GM12878 (cell line): ENCODE measurements at regions not wholly inside any gene's neighbourhood (a gene's known extent, or its start where the extent isn't known, plus 50 kb on each side); places are given as distances from the start of the nearest gene placed in this dataset.

Source experiments
- ATAC-seq: fragments of 200-7000 bp; cut with Tn5 transposase; 3 replicates; pipeline ENCODE4 v1.9.1; 2020; ENCODE audit warnings: mild to moderate bottlenecking, moderate library complexity
- BruUV-seq: library from RNA; stranded (reverse); fragments of 400-500 nt; replicated peaks from 2 replicates; lab custom pipeline; 2021; lab: Mats Ljungman, UMichigan
- CTCF ChIA-PET: fragments of 300-600 bp; sonication (Branson Sonifier 250); formaldehyde crosslinking; extraction: SDS; loops from one replicate; lab custom pipeline; 2021; ENCODE audit warnings: inconsistent platforms; lab: Yijun Ruan, JAX
- POLR2A ChIA-PET: fragments of 350-600 bp; formaldehyde crosslinking; extraction: SDS; loops from one replicate; lab custom pipeline; 2021; ENCODE audit warnings: inconsistent platforms; lab: Charles Lee
- RAD21 ChIA-PET: fragments of 300-600 bp; sonication (Branson Sonifier 250); formaldehyde crosslinking; loops from one replicate; lab custom pipeline; 2023; ENCODE audit warnings: antibody characterized with exemption; ENCODE audit not compliant: unreplicated experiment; lab: Charles Lee
- SMC1A ChIA-PET: fragments of 300-600 bp; sonication (Branson Sonifier 250); formaldehyde crosslinking; loops from one replicate; lab custom pipeline; 2023; ENCODE audit not compliant: unreplicated experiment, uncharacterized antibody; lab: Charles Lee
- DNase-seq: peaks from one replicate; pipeline ENCODE4 v3.0.0-alpha.2; 2011; ENCODE audit warnings: low read depth, low spot score
- FAIRE-seq: peaks from 3 replicates; lab custom pipeline; 2011; peaks lifted over from hg19 to GRCh38; lab: Jason Lieb, UNC
- H2AFZ ChIP-seq: 2 replicates; pipeline ENCODE4 v1.6.0; 2011; ENCODE audit warnings: low read depth, low read length, control low read depth; ENCODE audit not compliant: control insufficient read depth
- H3K27ac ChIP-seq: 2 replicates; pipeline ENCODE4 v1.5.1; 2011; ENCODE audit warnings: control low read depth; ENCODE audit not compliant: control insufficient read depth, insufficient read depth
- H3K27me3 ChIP-seq, 2 experiments: replicated peaks in 1 of 2; 2 replicates each; pipeline versions ENCODE4 v1.6.0 to v1.6.1; 2011; ENCODE audit warnings: low read length in 1 of 2; ENCODE audit not compliant: control insufficient read depth in 2 of 2, insufficient read depth in 2 of 2
- H3K36me3 ChIP-seq, 2 experiments: 2 replicates each; pipeline ENCODE4 v1.5.1; 2011; ENCODE audit warnings: low read length in 1 of 2; ENCODE audit not compliant: control insufficient read depth in 2 of 2, insufficient read depth in 2 of 2
- H3K4me1 ChIP-seq: 2 replicates; pipeline ENCODE4 v1.6.1; 2011; ENCODE audit warnings: mild to moderate bottlenecking, low read length, moderate library complexity, mixed read lengths; ENCODE audit not compliant: control insufficient read depth, insufficient read depth
- H3K4me2 ChIP-seq: 2 replicates; pipeline ENCODE4 v1.6.0; 2011; ENCODE audit warnings: control low read depth; ENCODE audit not compliant: control insufficient read depth, insufficient read depth
- H3K4me3 ChIP-seq: fragments of 200-600 bp; sonication (generic); 2 replicates; pipeline ENCODE4 v1.5.1; 2016
- H3K79me2 ChIP-seq: 2 replicates; pipeline ENCODE4 v1.6.0; 2011; ENCODE audit warnings: low read length; ENCODE audit not compliant: control insufficient read depth, insufficient read depth
- H3K9ac ChIP-seq: 2 replicates; pipeline ENCODE4 v1.8.0; 2011; ENCODE audit warnings: low read length, control low read depth, mixed read lengths; ENCODE audit not compliant: control insufficient read depth, insufficient read depth
- H3K9me3 ChIP-seq: replicated peaks from 3 replicates; pipeline ENCODE4 v1.5.1; 2011; ENCODE audit warnings: mild to moderate bottlenecking, low read length; ENCODE audit not compliant: control insufficient read depth, insufficient read depth
- H4K20me1 ChIP-seq: 2 replicates; pipeline ENCODE4 v1.6.0; 2011; ENCODE audit not compliant: control insufficient read depth, insufficient read depth
- CBX5 ChIP-seq: sonication (generic); IDR thresholded peaks from 2 replicates; pipeline ENCODE4 v1.6.1; 2016; ENCODE audit warnings: low read depth, moderate library complexity, mild to moderate bottlenecking, inconsistent platforms
- CHD2 ChIP-seq: IDR thresholded peaks from 2 replicates; pipeline ENCODE4 v1.6.1; 2011; ENCODE audit warnings: low read depth, low read length, improper control_type of control experiment, borderline replicate concordance
- ELK1 ChIP-seq: IDR thresholded peaks from 2 replicates; pipeline ENCODE4 v1.6.1; 2012; ENCODE audit warnings: low read depth, low read length, improper control_type of control experiment
- FOXK2 ChIP-seq: fragments of 450-650 bp; IDR thresholded peaks from 2 replicates; pipeline ENCODE4 v1.6.1; 2017; ENCODE audit warnings: mild to moderate bottlenecking, moderate library complexity
- HDAC2 ChIP-seq: fragments of 200-600 bp; sonication (generic); IDR thresholded peaks from 2 replicates; pipeline ENCODE4 v1.6.1; 2017
- HDGF ChIP-seq: fragments of 450-650 bp; IDR thresholded peaks from 2 replicates; pipeline ENCODE4 v1.6.1; 2016; ENCODE audit warnings: antibody characterized with exemption
- IRF4 ChIP-seq: IDR thresholded peaks from 2 replicates; pipeline ENCODE4 v1.6.1; 2011; ENCODE audit warnings: low read depth, low read length
- NBN ChIP-seq: fragments of 450-650 bp; IDR thresholded peaks from 2 replicates; pipeline ENCODE4 v1.6.1; 2016
- NFXL1 ChIP-seq: fragments of 450-650 bp; IDR thresholded peaks from 2 replicates; pipeline ENCODE4 v1.6.1; 2017; ENCODE audit warnings: antibody characterized with exemption, mild to moderate bottlenecking, borderline replicate concordance
- PML ChIP-seq: IDR thresholded peaks from 2 replicates; pipeline ENCODE4 v1.6.1; 2012; ENCODE audit warnings: low read length, inconsistent platforms
- RCOR1 ChIP-seq: conservative IDR thresholded peaks from 2 replicates; pipeline ENCODE4 v1.6.1; 2012; ENCODE audit warnings: low read depth, low read length, improper control_type of control experiment
- SUPT20H ChIP-seq: IDR thresholded peaks from 2 replicates; pipeline ENCODE4 v1.6.1; 2011; ENCODE audit warnings: low read depth, mild to moderate bottlenecking, low read length, moderate library complexity, borderline replicate concordance; ENCODE audit not compliant: control insufficient read depth
- ZNF687 ChIP-seq: fragments of 450-650 bp; IDR thresholded peaks from 2 replicates; pipeline ENCODE4 v1.6.1; 2017; ENCODE audit warnings: mild to moderate bottlenecking, moderate library complexity
- WGBS: methylation state at CpG from one replicate; pipeline ENCODE4 v1.1.6; 2016; ENCODE audit warnings: low lambda C conversion rate; ENCODE audit not compliant: insufficient replicate concordance, insufficient coverage; ENCODE audit errors: missing lambda C conversion rate; 5-methylcytosine and 5-hydroxymethylcytosine counted together
- in situ Hi-C: fragments of 300-500 bp; cut with MboI; formaldehyde crosslinking; loops from 9 replicates; pipeline ENCODE4 v1.14.3; 2018; ENCODE audit warnings: mixed read lengths
- intact Hi-C: fragments of 100-400 bp; cut with micrococcal nuclease; formaldehyde crosslinking; loops from one replicate; pipeline ENCODE4 v1.14.2; 2022; ENCODE audit not compliant: unreplicated experiment
- TF ChIP-seq, protein P1 (sequence below): IDR thresholded peaks from 2 replicates; pipeline ENCODE4 v1.6.1; 2011; ENCODE audit warnings: mild to moderate bottlenecking, low read depth, low read length, moderate library complexity; ENCODE audit not compliant: insufficient replicate concordance
- TF ChIP-seq, protein P2 (sequence below): fragments of 450-650 bp; conservative IDR thresholded peaks from 2 replicates; pipeline ENCODE4 v1.6.1; 2017; ENCODE audit warnings: mild to moderate bottlenecking, moderate library complexity

DNA sequence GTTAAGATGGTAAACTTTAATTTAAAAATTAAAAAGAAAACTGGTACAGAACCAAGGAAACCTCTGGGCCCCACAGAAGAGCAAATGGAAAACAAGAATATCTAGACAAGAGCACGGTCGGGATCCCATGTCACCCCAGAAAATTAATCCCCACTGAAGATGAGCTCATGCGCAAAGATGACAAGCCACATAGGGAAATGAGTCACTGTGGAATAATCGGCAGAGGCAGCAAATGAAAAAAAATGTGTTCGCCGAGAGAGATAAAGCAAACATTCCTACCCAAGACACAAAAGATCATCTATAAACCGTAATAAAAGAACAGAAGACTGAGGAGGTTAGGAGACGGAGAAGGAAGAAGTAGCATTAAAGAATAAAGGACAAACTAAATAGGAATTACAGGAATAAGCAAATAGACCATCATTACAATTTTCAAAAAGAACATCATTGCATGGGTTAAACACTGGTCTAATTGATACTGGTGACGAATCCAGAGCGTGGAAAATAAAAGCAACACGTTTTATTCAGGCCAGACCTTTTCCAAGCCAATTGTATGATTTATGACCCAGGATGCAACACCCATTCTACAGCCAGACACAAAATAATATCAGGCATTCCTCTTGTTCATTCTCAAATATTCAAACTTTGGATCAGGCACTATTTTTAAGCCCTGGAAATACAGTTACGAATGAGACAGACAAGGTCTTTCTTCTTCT, 138.0 kb upstream of the ARID1B start (continued):
- TF ChIP-seq ZNF687 (no peak), RCOR1 (no peak), FOXK2 (no peak), CHD2 (no peak), HDGF (no peak)
- TF ChIP-seq, protein P1, sequence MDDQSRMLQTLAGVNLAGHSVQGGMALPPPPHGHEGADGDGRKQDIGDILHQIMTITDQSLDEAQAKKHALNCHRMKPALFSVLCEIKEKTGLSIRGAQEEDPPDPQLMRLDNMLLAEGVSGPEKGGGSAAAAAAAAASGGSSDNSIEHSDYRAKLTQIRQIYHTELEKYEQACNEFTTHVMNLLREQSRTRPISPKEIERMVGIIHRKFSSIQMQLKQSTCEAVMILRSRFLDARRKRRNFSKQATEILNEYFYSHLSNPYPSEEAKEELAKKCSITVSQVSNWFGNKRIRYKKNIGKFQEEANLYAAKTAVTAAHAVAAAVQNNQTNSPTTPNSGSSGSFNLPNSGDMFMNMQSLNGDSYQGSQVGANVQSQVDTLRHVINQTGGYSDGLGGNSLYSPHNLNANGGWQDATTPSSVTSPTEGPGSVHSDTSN: no peak

GRCh38 chr6:156638581-156638980, 138.6 kb upstream of the ARID1B start:
- no peak for ATAC-seq
- RAD21 ChIA-PET: interaction anchor here (0.5 to 3.8 kb wide), 24 partner anchors 20 to 287 kb away, joined by 3 to 40 read pairs (median 4); partner anchors contain the start of gene ARID1B
- no peaks in the 10 kb centered on the region for H4K20me1 ChIP-seq
- in situ Hi-C loops: no loop called here
- 98% methylated on average over 2 of the region's 2 CpGs for WGBS
- H3K4me1 ChIP-seq: peaks cover 32% of the 10 kb centered on the region
- H3K27ac ChIP-seq: no peak overlapping the region
- BruUV-seq: no TSS peak
- H3K36me3 ChIP-seq: no peaks in the 10 kb centered on the region
- H2AFZ ChIP-seq: no peak overlapping the region; the same call in 1 of the 2 replicates
- H3K27me3 ChIP-seq: no peaks in the 10 kb centered on the region
- FAIRE-seq: no peak
- no peak overlapping the region for H3K4me2 ChIP-seq
- H3K9ac ChIP-seq: no peak overlapping the region
- POLR2A ChIA-PET: interaction anchor here (0.6 to 3.6 kb wide), 7 partner anchors 10 to 145 kb away, joined by 3 to 14 read pairs (median 6); no protein-coding TSS in a partner anchor
- H3K9me3 ChIP-seq: peaks cover 4% of the 10 kb centered on the region; the same call in 1 of the 3 replicates
- intact Hi-C loops: loop anchor here (1.0 to 5.0 kb wide), 2 partner anchors 48 to 76 kb away; no protein-coding TSS in a partner anchor
- SMC1A ChIA-PET: interaction anchor here (0.6 to 4.1 kb wide), 19 partner anchors 21 to 383 kb away, joined by 3 to 42 read pairs (median 8); no protein-coding TSS in a partner anchor
- H3K4me3 ChIP-seq: no peak overlapping the region
- DNase-seq: no peak
- CTCF ChIA-PET: interaction anchor here (0.7 to 3.3 kb wide), 9 partner anchors 16 to 138 kb away, joined by 3 to 20 read pairs (median 5); no protein-coding TSS in a partner anchor
- H3K79me2 ChIP-seq: no peaks in the 10 kb centered on the region
- TF ChIP-seq NBN (no peak), CBX5 (no peak), PML (no peak), SUPT20H (no peak), HDAC2 (no peak), NFXL1 (no peak), ELK1 (no peak), IRF4 (no peak)
- TF ChIP-seq, protein P2, sequence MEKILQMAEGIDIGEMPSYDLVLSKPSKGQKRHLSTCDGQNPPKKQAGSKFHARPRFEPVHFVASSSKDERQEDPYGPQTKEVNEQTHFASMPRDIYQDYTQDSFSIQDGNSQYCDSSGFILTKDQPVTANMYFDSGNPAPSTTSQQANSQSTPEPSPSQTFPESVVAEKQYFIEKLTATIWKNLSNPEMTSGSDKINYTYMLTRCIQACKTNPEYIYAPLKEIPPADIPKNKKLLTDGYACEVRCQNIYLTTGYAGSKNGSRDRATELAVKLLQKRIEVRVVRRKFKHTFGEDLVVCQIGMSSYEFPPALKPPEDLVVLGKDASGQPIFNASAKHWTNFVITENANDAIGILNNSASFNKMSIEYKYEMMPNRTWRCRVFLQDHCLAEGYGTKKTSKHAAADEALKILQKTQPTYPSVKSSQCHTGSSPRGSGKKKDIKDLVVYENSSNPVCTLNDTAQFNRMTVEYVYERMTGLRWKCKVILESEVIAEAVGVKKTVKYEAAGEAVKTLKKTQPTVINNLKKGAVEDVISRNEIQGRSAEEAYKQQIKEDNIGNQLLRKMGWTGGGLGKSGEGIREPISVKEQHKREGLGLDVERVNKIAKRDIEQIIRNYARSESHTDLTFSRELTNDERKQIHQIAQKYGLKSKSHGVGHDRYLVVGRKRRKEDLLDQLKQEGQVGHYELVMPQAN: no peak
